H9 (cell line): ENCODE measurements at regions not wholly inside any gene's neighbourhood (a gene's known extent, or its start where the extent isn't known, plus 50 kb on each side); places are given as distances from the start of the nearest gene placed in this dataset.

ENCODE experiments used
- DNase-seq: peaks from one replicate; pipeline ENCODE4 v3.0.0-alpha.2; 2017
- H2AFZ ChIP-seq: one replicate; pipeline ENCODE4 v1.6.1; 2013; ENCODE audit warnings: mild to moderate bottlenecking, low read length, control low read depth, moderate library complexity
- H2AK5ac ChIP-seq: 2 replicates; pipeline ENCODE4 v1.6.1; 2013; ENCODE audit warnings: low read length, control low read depth, mixed read lengths; ENCODE audit not compliant: insufficient read length
- H2BK120ac ChIP-seq: one replicate; pipeline ENCODE4 v1.6.1; 2013; ENCODE audit warnings: low read depth, mild to moderate bottlenecking, low read length, control low read depth, inconsistent platforms; ENCODE audit not compliant: poor library complexity, severe bottlenecking
- H2BK12ac ChIP-seq: 2 replicates; pipeline ENCODE4 v1.6.1; 2013; ENCODE audit warnings: low read length, control low read depth, mixed read lengths, low read depth; ENCODE audit not compliant: insufficient read length
- H2BK15ac ChIP-seq: 2 replicates; pipeline ENCODE4 v1.6.1; 2013; ENCODE audit warnings: low read depth, low read length, control low read depth
- H2BK20ac ChIP-seq: one replicate; pipeline ENCODE4 v1.6.1; 2013; ENCODE audit warnings: low read depth, mild to moderate bottlenecking, low read length, control low read depth, inconsistent platforms; ENCODE audit not compliant: poor library complexity, severe bottlenecking
- H2BK5ac ChIP-seq: 2 replicates; pipeline ENCODE4 v1.6.1; 2013; ENCODE audit warnings: low read length, control low read depth, mixed read lengths; ENCODE audit not compliant: insufficient read length
- H3K14ac ChIP-seq: 2 replicates; pipeline ENCODE4 v1.6.1; 2013; ENCODE audit warnings: low read length, control low read depth; ENCODE audit not compliant: insufficient read depth
- H3K18ac ChIP-seq: 2 replicates; pipeline ENCODE4 v1.6.1; 2013; ENCODE audit warnings: low read depth, mild to moderate bottlenecking, mixed read lengths, low read length, control low read depth; ENCODE audit not compliant: insufficient read length
- H3K23ac ChIP-seq: 2 replicates; pipeline ENCODE4 v1.6.1; 2013; ENCODE audit warnings: low read length, control low read depth, mixed read lengths, low read depth; ENCODE audit not compliant: insufficient read length
- H3K23me2 ChIP-seq: 2 replicates; pipeline ENCODE4 v1.6.1; 2013; ENCODE audit warnings: low read depth, mild to moderate bottlenecking, mixed read lengths, low read length, control low read depth; ENCODE audit not compliant: insufficient read length, poor library complexity, severe bottlenecking
- H3K27ac ChIP-seq: 2 replicates; pipeline ENCODE4 v1.5.1; 2013; ENCODE audit warnings: low read length, control low read depth, mixed read lengths, low read depth; ENCODE audit not compliant: insufficient read length
- H3K27me3 ChIP-seq: 2 replicates; pipeline ENCODE4 v1.6.1; 2013; ENCODE audit warnings: low read length, control low read depth, inconsistent platforms; ENCODE audit not compliant: insufficient read depth
- H3K4ac ChIP-seq: 2 replicates; pipeline ENCODE4 v1.6.1; 2013; ENCODE audit warnings: low read depth, mild to moderate bottlenecking, control low read depth, inconsistent platforms, low read length, moderate library complexity
- H3K4me1 ChIP-seq: 2 replicates; pipeline ENCODE4 v1.6.1; 2013; ENCODE audit warnings: low read length, control low read depth, inconsistent platforms; ENCODE audit not compliant: insufficient read depth
- H3K4me2 ChIP-seq: 2 replicates; pipeline ENCODE4 v1.6.1; 2013; ENCODE audit warnings: low read length, control low read depth, mixed read lengths; ENCODE audit not compliant: insufficient read length, insufficient read depth
- H3K56ac ChIP-seq: 2 replicates; pipeline ENCODE4 v1.6.1; 2013; ENCODE audit warnings: low read depth, mild to moderate bottlenecking, mixed read lengths, low read length, control low read depth; ENCODE audit not compliant: insufficient read length
- H3K79me1 ChIP-seq: 2 replicates; pipeline ENCODE4 v1.6.1; 2013; ENCODE audit warnings: low read depth, mild to moderate bottlenecking, moderate library complexity, low read length, control low read depth, inconsistent platforms; ENCODE audit not compliant: insufficient read depth, poor library complexity, severe bottlenecking
- H3K79me2 ChIP-seq: 2 replicates; pipeline ENCODE4 v1.6.1; 2013; ENCODE audit warnings: low read length, control low read depth, inconsistent platforms; ENCODE audit not compliant: insufficient read depth
- H3K9ac ChIP-seq: 2 replicates; pipeline ENCODE4 v1.6.1; 2013; ENCODE audit warnings: low read length, control low read depth, mixed read lengths; ENCODE audit not compliant: insufficient read length; ENCODE audit errors: extremely low read depth
- H3K9me3 ChIP-seq: one replicate; pipeline ENCODE4 v1.6.1; 2013; ENCODE audit warnings: low read depth, low read length, inconsistent platforms; ENCODE audit not compliant: control insufficient read depth
- H3T11ph ChIP-seq: one replicate; pipeline ENCODE4 v1.6.1; 2013; ENCODE audit warnings: mild to moderate bottlenecking, low read length, control low read depth, inconsistent platforms
- H4K20me1 ChIP-seq: one replicate; pipeline ENCODE4 v1.6.1; 2013; ENCODE audit not compliant: control insufficient read depth, insufficient read length, insufficient read depth
- H4K5ac ChIP-seq: 2 replicates; pipeline ENCODE4 v1.6.1; 2013; ENCODE audit warnings: low read depth, mild to moderate bottlenecking, mixed read lengths, low read length, control low read depth; ENCODE audit not compliant: insufficient read length
- H4K8ac ChIP-seq: replicated peaks from 2 replicates; pipeline ENCODE4 v1.6.1; 2013; ENCODE audit warnings: low read length, control low read depth, mixed read lengths, low read depth; ENCODE audit not compliant: insufficient read length
- H4K91ac ChIP-seq: 2 replicates; pipeline ENCODE4 v1.6.1; 2013; ENCODE audit warnings: low read depth, mild to moderate bottlenecking, moderate library complexity, mixed read lengths, low read length, control low read depth; ENCODE audit not compliant: insufficient read length
- H3K27ac Mint-ChIP-seq, 3 experiments: 2 replicates in 2 of 3; 3 replicates in 1 of 3; pipeline ENCODE4 v1.8.0; 2020 to 2021; ENCODE audit warnings: mixed read lengths in 3 of 3, mild to moderate bottlenecking in 1 of 3, moderate library complexity in 1 of 3
- H3K27me3 Mint-ChIP-seq: 2 replicates; pipeline ENCODE4 v1.8.0; 2021; ENCODE audit warnings: low read depth, mild to moderate bottlenecking, moderate library complexity, mixed read lengths
- H3K36me3 Mint-ChIP-seq, 3 experiments: 2 replicates in 2 of 3; 3 replicates in 1 of 3; pipeline ENCODE4 v1.8.0; 2020 to 2021; ENCODE audit warnings: low read depth in 3 of 3, mixed read lengths in 3 of 3; ENCODE audit not compliant: insufficient read depth in 1 of 3
- H3K4me1 Mint-ChIP-seq, 2 experiments: 2 replicates each; pipeline ENCODE4 v1.8.0; 2020; ENCODE audit warnings: mixed read lengths in 2 of 2
- H3K4me3 Mint-ChIP-seq, 2 experiments: 2 replicates in 1 of 2; 3 replicates in 1 of 2; pipeline ENCODE4 v1.8.0; 2020 to 2021; ENCODE audit warnings: mild to moderate bottlenecking in 2 of 2, mixed read lengths in 2 of 2, moderate library complexity in 1 of 2
- H3K9me3 Mint-ChIP-seq, 2 experiments: 2 replicates in 1 of 2; 3 replicates in 1 of 2; pipeline ENCODE4 v1.8.0; 2020; ENCODE audit warnings: mild to moderate bottlenecking in 2 of 2, mixed read lengths in 2 of 2, moderate library complexity in 1 of 2
- CTCF ChIP-seq: fragments of 200-600 bp; sonication (generic); conservative IDR thresholded peaks from 3 replicates; pipeline ENCODE4 v1.8.0; 2021; ENCODE audit warnings: antibody characterized with exemption, mild to moderate bottlenecking
- WGBS: extraction: QIAGEN DNeasy Blood & Tissue Kit; methylation state at CpG from one replicate; pipeline ENCODE4 v1.1.7; 2013; ENCODE audit warnings: missing lambda C conversion rate, low lambda C conversion rate, mixed read lengths; ENCODE audit not compliant: insufficient read length; ENCODE audit errors: extremely low coverage; 5-methylcytosine and 5-hydroxymethylcytosine counted together

GRCh38 chr1:218829097-218829496 is 344.6 kb upstream of the LYPLAL1 start:
- H3K79me1 ChIP-seq, result no peaks in the 10 kb centered on the region
- Mint-ChIP-seq H3K36me3 (no peaks in the 10 kb centered on the region), H3K4me3 (no peak overlapping the region), H3K27me3 (no peaks in the 10 kb centered on the region), H3K9me3 (no peaks in the 10 kb centered on the region; a peak in 1 of 5 replicates), H3K4me1 (no peaks in the 10 kb centered on the region), H3K27ac (no peak overlapping the region)
- no peak overlapping the region for H2BK12ac ChIP-seq
- no peak overlapping the region for H3K18ac ChIP-seq
- no peak overlapping the region for H2AK5ac ChIP-seq
- H4K5ac ChIP-seq, result no peak overlapping the region
- no peak overlapping the region for H3K23ac ChIP-seq
- DNase-seq, result no peak
- no peaks in the 10 kb centered on the region for H3K23me2 ChIP-seq
- TF ChIP-seq CTCF, result no peak
- H3K79me2 ChIP-seq, result no peaks in the 10 kb centered on the region
- no peak overlapping the region for H3K14ac ChIP-seq
- H4K8ac ChIP-seq, result no peak overlapping the region
- H2BK15ac ChIP-seq, result no peak overlapping the region
- H2BK5ac ChIP-seq, result no peak overlapping the region
- H3K27ac ChIP-seq, result no peak overlapping the region
- no peak overlapping the region for H3K56ac ChIP-seq
- H3K9me3 ChIP-seq, result no peaks in the 10 kb centered on the region
- H3K4ac ChIP-seq, result no peak overlapping the region
- H3K4me1 ChIP-seq, result no peaks in the 10 kb centered on the region
- H3K4me2 ChIP-seq, result no peak overlapping the region
- no peak overlapping the region for H3K9ac ChIP-seq
- no peaks in the 10 kb centered on the region for H4K20me1 ChIP-seq
- H2BK120ac ChIP-seq, result no peak overlapping the region
- H3T11ph ChIP-seq, result no peak overlapping the region
- H4K91ac ChIP-seq, result no peak overlapping the region
- WGBS, result no CpG with 5 or more reads among the region's 3 CpGs
- H2BK20ac ChIP-seq, result no peak overlapping the region
- no peak overlapping the region for H2AFZ ChIP-seq
- H3K27me3 ChIP-seq, result no peaks in the 10 kb centered on the region
